GM19438 (cell line): ENCODE measurements at regions not wholly inside any gene's neighbourhood (a gene's known extent, or its start where the extent isn't known, plus 50 kb on each side); places are given as distances from the start of the nearest gene placed in this dataset.
"Not testable (repeated sequence)": the region's sequence is repeated elsewhere in the genome, so short reads cannot be mapped to it uniquely, and the experiment has no call there.

Experiments used
- ATAC-seq: cut with Tn5 transposase; IDR thresholded peaks from one replicate; pipeline ENCODE4 v1.9.1; 2021; ENCODE audit warnings: low read depth; ENCODE audit not compliant: unreplicated experiment

GRCh38 chr1:99361406-99361805, 97.1 kb downstream of the PLPPR4 start:
- ATAC-seq: no peak

DNA sequence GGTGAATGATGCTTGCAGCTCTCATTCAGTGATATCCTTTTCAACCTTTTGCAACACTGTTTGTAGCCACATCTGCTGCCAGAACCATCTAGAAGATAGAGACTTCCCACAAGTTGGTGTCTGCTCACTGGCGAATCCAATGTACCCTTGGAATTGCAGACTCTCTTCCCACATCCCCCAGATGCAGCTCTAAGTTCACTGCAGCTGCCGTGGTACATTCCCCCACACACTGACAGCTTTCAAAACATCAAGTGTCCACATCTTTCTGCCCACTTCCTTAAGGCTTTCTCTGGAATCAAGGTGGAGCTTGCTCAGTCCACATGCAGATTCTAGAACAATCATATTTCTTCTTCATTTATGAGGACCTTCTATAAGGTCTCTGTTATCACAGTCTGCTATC, 99.2 kb downstream of the PLPPR4 start:
- ATAC-seq: no peak

DNA sequence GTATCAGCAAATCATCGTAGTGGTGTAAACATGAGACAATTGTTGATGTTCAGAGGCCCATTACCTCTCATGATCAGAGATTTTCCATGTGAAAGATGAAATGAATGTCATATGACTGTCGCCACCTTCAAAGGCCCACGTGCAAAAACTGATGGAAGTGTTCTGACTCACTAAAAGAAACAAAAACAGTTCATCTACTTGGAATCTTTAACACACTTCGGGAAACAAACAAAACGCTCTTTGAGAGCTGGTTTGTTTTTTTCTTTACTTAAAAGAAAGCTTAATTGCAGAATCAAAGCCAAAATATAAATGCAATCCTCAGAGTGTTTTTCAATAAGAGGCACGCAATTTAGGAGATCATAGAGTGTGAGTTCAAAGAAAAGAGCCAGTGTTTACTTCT, 100.8 kb downstream of the PLPPR4 start:
- no peak for ATAC-seq

DNA sequence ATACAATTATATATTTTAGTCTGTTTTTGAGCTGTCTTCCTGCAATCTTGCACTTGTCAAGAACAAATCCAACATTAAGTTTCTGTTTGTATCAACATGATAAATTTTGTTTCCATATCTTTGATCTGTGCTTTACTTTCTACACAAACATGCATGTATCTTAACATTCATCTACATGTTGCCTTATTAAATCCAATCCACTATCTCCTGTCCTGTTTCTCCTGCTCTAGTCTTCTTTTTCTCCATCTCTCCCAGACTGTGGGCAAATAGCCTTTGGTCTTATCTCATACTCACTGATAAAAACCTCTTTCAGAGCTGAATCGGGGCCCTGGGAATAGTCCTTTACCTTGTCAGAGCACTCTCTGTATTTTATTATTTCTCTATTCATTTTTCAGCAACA, 101.3 kb downstream of the PLPPR4 start:
- ATAC-seq: no peak

DNA sequence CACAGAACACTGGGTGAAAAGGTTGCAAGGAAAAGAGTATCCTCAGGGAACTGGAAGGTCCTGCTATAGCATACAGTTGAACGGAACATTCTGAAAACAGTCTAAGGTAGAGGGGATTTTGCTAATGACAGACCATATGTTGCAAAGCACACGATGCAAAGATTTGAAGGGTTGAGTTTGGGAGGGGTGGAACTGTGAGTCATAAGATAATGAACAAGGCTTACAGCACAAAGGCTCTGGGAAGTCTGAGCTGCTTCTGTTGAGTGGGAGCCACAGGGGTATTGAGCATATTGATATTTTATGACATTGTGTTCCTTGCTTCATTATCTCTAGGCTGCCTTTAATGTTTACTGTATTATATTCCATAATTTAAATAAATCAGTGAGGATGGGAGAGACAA, 104.9 kb downstream of the PLPPR4 start:
- no peak for ATAC-seq

GRCh38 chr1:99370476-99370875, 106.2 kb downstream of the PLPPR4 start:
- ATAC-seq: no peak

- no peak for ATAC-seq
Measured at GRCh38 chr1:99371413-99371812, 107.1 kb downstream of the PLPPR4 start.

- ATAC-seq: no peak
Measured at GRCh38 chr1:99374109-99374508, 109.8 kb downstream of the PLPPR4 start.

DNA sequence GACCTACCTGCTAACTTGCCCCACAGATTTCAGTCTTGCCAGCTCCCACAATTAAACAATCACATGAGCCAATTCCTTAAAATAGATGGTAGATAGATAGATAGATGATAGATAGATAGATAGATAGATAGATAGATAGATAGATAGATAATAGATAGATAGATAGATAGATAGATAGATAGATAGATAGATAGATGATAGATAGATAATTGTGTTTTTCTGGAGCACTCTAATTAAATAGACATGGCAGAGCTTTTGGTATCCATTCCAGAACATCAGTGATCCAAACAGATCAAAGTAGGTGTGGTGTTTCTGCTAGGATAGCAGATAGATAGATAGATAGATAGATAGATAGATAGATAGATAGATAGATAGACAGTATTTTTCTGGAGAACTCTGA, 110.4 kb downstream of the PLPPR4 start:
- not testable (repeated sequence) for ATAC-seq

- ATAC-seq: no peak
Measured at GRCh38 chr1:99384021-99384420, 119.7 kb downstream of the PLPPR4 start.

- ATAC-seq: no peak
Measured at GRCh38 chr1:99385852-99386251, 121.6 kb downstream of the PLPPR4 start.

DNA sequence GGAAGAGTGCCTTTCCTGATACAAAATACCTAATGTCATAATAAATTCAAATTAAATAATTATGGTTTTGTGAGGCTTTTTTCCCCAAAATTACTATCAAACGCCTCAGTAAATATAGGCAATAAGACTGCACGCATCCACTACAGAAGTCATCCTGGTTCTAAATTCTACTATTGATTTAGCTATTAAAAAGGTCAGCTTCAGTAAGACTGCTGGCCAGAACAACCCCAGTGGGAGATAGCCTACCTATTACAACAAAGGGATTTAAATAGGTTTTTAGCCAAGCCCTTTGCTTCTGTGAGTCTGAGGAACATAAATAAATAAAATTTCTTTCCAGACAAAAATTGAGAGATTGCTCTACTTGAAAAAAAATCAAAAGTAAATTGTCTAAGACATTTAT, 132.1 kb downstream of the PLPPR4 start:
- no peak for ATAC-seq

- no peak for ATAC-seq
Measured at GRCh38 chr1:99397029-99397428, 132.7 kb downstream of the PLPPR4 start.

DNA sequence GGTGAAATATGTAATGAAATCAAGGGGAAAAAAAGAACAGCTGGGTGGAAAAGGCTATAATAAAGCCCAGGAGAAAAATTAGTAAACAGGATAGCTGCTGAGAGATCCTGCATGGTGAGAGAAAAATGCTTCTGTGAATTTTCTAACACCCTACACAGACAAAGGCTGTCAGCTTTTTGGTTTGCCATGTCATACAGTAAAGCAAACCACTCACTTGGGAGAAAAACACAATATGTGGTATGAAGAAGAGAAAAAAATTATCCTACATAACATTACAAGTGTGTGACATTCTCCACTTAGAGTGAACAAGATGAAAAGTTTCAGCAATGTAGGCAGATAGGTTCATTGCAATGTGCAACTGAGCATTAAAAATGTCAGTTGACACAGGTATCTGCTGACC, 133.6 kb downstream of the PLPPR4 start:
- ATAC-seq: no peak

- ATAC-seq: not testable (repeated sequence)
Measured at GRCh38 chr1:99401556-99401955, 137.3 kb downstream of the PLPPR4 start.

- ATAC-seq: not testable (repeated sequence)
Measured at GRCh38 chr1:99404399-99404798, 140.1 kb downstream of the PLPPR4 start.

DNA sequence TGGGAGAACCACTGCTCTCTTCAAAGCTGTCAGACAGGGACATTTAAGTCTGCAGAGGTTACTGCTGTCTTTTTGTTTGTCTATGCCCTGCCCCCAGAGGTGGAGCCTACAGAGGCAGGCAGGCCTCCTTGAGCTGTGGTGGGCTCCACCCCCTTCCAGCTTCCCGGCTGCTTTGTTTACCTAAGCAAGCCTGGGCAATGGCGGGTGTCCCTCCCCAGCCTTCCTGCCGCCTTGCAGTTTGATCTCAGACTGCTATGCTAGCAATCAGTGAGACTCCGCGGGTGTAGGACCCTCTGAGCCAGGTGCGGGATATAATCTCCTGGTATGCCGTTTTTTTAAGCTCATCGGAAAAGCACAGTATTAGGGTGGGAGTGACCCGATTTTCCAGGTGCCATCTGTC, 141.0 kb downstream of the PLPPR4 start:
- not testable (repeated sequence) for ATAC-seq

DNA sequence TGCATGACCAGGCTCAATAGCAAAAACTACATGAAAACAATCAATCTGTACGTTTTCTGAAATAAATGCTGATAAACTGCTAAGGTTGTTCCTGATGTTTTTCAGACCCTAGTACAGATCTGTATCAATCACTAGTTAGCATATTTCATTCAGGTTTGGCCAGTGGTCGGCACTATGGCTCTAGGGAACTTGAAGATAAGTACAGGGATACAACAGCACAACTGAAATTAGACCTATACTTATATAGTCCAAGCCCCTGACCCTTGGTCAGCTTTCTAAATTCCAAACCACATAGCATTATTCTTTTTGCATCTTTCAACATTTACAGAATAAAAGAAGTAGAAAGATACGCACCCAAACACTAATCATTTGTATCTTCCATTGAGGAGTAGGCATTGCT, 142.7 kb downstream of the PLPPR4 start:
- no peak for ATAC-seq

- ATAC-seq: no peak
Measured at GRCh38 chr1:99424087-99424486, 159.8 kb downstream of the PLPPR4 start.

DNA sequence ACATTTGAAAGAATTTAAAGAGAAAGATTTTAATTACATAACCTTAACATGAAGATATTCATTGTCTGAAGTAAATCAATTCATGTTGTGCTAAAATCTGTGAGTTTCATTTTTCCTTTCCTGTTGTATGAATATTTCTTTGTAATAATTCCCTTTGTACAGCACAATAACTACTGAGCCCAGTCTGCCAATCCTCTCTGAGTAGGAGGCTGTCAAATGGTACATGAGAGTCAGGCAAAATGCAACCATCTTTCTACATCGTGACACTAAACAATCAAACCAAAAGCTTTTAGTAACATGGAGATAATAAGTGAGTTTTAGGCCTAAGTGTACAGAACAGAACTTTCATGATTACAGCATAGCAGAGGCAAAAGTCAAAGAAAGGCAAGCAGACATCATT, 165.5 kb downstream of the PLPPR4 start:
- ATAC-seq: no peak

DNA sequence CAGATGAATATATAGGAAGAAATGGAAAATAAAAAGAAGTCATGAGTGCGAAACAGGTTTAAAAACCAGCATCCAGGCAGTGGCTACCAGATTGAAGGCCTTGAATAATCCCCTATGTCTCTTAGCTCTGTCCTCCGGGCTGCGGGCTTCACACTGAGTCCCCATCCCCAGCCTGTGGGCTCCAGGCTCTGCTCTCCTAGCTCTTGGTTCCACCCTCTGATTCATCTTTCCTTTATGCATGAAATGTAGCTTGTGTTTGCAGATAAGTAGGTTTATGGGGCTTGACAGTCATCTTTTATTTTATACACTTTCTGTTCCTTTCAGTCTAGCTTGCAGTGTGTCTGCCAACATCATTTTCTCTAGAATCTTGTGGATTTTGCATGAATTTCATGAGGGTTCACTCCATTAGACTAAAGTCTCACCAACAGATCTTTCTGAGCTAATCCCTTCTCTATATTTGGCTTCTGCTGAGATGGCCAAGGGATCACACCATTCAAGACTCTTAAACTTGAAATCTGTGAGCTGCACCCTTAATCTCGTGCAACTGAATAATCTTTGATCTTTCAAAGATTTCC, 174.5 kb downstream of the PLPPR4 start:
- ATAC-seq: no peak

GRCh38 chr1:99439433-99440075, 175.3 kb downstream of the PLPPR4 start:
- ATAC-seq: no peak
